Vagina (tissue), 2 donors: ENCODE measurements at regions not wholly inside any gene's neighbourhood (a gene's known extent, or its start where the extent isn't known, plus 50 kb on each side); places are given as distances from the start of the nearest gene placed in this dataset.
"Not testable (repeated sequence)": the region's sequence is repeated elsewhere in the genome, so short reads cannot be mapped to it uniquely, and the experiment has no call there.

Experiments used
- CTCF ChIP-seq, 3 experiments: fragments of 450-650 bp in 2 of 3; fragments of 200-600 bp in 1 of 3; sonication (generic) in 1 of 3; IDR thresholded peaks; one replicate each; pipeline ENCODE4 v1.5.1; 2017 to 2019; ENCODE audit warnings: antibody characterized with exemption in 3 of 3, mild to moderate bottlenecking in 2 of 3, moderate library complexity in 2 of 3
- POLR2A ChIP-seq, 2 donors: fragments of 450-650 bp; IDR thresholded peaks; one replicate each; pipeline ENCODE4 v1.6.1; 2017; ENCODE audit warnings: antibody characterized with exemption in 2 of 2, mild to moderate bottlenecking in 2 of 2, moderate library complexity in 2 of 2

- not testable (repeated sequence) for TF ChIP-seq CTCF, POLR2A (IDR thresholded peaks at IDR 0.05)
These were observed 119.7 kb downstream of the NPIPB11 start for GRCh38 chr16:29286796-29287195.
